GM19452 (cell line): ENCODE measurements at regions not wholly inside any gene's neighbourhood (a gene's known extent, or its start where the extent isn't known, plus 50 kb on each side); places are given as distances from the start of the nearest gene placed in this dataset.

Experiments used
- ATAC-seq: cut with Tn5 transposase; IDR thresholded peaks from one replicate; pipeline ENCODE4 v1.9.1; 2021; ENCODE audit not compliant: unreplicated experiment

GRCh38 chr10:43963379-43963778 lies 314.7 kb upstream of the ZNF32 start:
- no peak for ATAC-seq

GRCh38 chr10:43962346-43963191 lies 313.9 kb upstream of the ZNF32 start:
- no peak for ATAC-seq

- ATAC-seq = no peak
These were observed 313.1 kb upstream of the ZNF32 start for GRCh38 chr10:43961523-43962345.

GRCh38 chr10:43960981-43961380 lies 312.3 kb upstream of the ZNF32 start:
- no peak for ATAC-seq

GRCh38 chr10:43960477-43960876 lies 311.8 kb upstream of the ZNF32 start:
- ATAC-seq = no peak

GRCh38 chr10:43960135-43960415 lies 311.4 kb upstream of the ZNF32 start:
- ATAC-seq = no peak

- no peak for ATAC-seq
These were observed 310.9 kb upstream of the ZNF32 start for GRCh38 chr10:43959364-43960134.

- ATAC-seq = no peak
These were observed 310.3 kb upstream of the ZNF32 start for GRCh38 chr10:43958964-43959363.

- ATAC-seq = no peak
These were observed 309.4 kb upstream of the ZNF32 start for GRCh38 chr10:43958071-43958432.

GRCh38 chr10:43957267-43958070 lies 308.8 kb upstream of the ZNF32 start:
- ATAC-seq = no peak

GRCh38 chr10:43955978-43956377 lies 307.3 kb upstream of the ZNF32 start:
- ATAC-seq = no peak

GRCh38 chr10:43955002-43955596 lies 306.4 kb upstream of the ZNF32 start:
- ATAC-seq = no peak

- ATAC-seq = no peak
These were observed 305.0 kb upstream of the ZNF32 start for GRCh38 chr10:43953672-43954071.

GRCh38 chr10:43952760-43953159 lies 304.1 kb upstream of the ZNF32 start:
- ATAC-seq = no peak

GRCh38 chr10:43949351-43949750 lies 300.7 kb upstream of the ZNF32 start:
- no peak for ATAC-seq

- ATAC-seq = no peak
These were observed 297.8 kb upstream of the ZNF32 start for GRCh38 chr10:43946445-43946844.

- ATAC-seq = no peak
These were observed 297.2 kb upstream of the ZNF32 start for GRCh38 chr10:43945908-43946307.

GRCh38 chr10:43945094-43945730 lies 296.5 kb upstream of the ZNF32 start:
- ATAC-seq = no peak

GRCh38 chr10:43944381-43945093 lies 295.9 kb upstream of the ZNF32 start:
- ATAC-seq = no peak
